ENCODE measurements at regions not wholly inside any gene's neighbourhood (a gene's known extent, or its start where the extent isn't known, plus 50 kb on each side); places are given as distances from the start of the nearest gene placed in this dataset.

DNA sequence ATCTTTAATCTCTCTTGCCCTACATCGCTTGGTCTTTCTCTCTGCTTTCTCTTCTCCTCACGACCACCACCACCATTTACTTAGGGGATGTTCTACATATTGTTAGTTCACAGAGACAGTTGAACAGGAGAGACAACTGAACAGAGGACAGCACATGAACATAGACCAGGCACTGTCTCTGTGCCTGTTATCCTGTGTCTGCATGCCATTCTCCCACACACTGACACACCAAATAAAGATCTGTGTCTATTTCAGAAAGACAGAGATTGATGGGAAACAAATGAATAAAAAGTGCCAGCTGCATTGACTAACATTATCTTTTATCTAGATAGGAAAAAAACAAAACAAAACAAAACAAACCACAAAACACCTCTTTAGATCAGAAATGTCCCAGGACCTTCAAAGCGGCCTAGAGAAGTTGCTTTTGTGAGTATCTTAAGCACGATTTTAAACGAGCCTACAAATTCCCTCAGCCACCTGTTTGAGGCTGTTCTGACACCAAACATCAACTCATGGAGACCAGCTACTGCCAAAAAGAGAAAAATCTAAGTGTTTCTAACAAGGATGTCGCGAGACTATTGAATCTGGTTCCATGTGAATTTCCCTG is 77.6 kb upstream of the PARP11 start:
- DNase-seq = no peak

DNA sequence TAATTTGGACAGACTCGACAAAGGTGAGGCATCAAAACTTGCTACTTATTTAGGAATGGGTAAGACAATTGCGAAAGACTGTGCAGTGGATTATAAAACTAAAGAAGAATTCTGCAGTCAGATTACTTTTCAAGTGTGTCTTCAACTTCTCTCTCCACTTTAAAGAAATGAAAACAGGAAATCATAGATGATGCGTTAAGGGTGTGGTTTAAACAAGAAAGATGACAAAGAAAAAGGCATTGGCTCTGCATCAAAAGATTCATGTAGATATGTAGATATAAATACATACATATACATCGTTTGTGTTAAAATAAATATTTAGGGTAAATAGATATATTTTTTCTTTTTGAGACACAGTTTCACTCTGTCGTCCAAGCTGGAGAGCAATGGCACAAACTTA is 74.6 kb upstream of the PARP11 start:
- no peak for DNase-seq

DNA sequence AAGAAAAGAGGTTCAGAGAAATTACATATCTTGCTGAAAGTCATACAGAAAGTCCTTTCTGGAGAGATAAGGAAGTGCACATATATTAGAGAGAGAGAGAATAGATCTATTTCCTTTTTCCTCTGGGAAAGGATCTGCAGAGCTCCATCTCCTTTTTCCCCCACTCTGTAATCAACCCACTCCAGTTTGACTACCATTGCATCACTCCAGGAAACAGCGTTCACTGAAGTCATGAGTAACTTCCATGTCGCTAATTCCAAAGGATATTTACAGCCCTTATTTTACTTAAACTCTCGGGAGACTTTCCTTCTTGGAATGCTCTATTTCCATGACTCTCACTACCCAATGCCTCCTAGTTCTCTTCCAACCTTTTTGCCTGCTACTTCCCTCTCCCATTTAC is 72.5 kb upstream of the PARP11 start:
- DNase-seq = no peak

DNA sequence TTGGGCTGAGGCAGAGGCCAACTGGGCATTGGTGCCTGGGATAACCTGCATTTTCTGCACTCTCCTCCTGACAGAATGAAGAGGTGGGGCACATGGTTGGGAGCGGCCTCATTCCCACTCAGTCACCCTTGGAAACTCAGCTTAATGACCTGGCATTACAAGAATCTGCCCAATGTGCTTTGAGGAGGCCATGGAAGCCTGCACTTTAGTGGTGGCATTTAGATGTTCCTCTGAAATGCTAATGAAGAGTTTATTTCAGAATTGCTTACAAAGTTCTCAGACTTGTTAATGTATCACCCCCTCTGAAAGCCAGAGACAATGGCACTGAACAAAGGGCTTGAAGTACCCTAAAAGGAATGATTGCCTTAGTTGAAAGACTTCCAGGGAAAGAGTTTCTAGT is 71.4 kb upstream of the PARP11 start:
- DNase-seq = no peak

DNA sequence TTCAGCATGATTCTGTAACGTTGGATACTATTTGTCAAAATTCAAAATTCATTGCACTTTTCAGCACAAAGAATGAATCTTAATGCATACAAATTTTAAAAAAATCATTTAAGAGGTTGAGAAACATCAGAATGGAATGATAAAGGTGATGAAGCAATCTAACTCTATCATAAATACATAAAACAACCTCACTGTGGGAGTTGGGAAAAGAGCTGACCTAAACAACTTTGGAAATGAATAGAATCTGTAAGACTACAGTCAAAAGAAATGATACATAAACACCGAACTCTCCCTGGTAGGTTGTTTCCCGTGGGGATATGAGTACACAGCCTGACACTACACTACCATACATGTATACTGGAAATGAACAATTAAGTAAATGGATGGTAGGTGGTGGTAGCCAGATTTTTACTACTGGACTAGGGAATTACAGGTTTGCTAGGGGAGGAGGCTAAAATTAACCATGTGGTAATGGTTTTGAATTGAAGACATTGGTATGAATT is 64.9 kb upstream of the PARP11 start:
- no peak for DNase-seq

DNA sequence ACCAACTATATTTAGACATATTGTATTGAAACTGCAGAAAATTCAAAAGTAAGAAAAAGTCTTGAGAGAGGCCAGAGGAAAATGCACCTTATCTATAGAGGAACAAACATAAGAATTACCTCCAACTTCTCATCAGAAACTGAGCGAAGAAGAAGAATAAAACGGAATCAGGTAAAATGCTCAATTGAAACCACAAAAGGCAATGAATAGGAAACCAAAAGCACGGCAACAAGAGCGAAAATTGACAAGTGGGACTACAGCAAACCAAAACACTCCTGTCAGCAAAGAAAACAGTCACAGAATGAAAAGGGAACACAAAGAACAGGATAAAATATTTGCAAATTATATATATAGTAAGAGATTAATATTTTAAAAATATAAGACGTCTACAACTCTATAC is 61.9 kb upstream of the PARP11 start:
- no peak for DNase-seq

DNA sequence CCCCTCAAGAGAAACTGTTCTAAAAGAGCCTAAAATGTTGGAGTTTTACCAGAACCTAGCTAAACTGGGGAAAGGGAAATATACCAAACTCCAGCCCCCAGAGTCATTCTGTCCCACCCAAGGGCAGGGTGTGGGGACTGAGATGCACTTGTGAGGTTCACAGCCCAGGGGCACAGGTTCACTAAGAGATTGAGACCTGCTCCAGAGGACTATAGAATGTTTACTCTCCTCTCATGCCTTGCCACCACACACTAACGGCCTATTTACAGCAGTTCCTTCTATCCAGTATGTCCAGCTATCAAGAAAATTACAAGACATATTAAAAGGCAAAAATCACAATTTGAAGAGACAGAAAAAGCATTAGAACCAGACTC is 60.6 kb upstream of the PARP11 start:
- no peak for DNase-seq

DNA sequence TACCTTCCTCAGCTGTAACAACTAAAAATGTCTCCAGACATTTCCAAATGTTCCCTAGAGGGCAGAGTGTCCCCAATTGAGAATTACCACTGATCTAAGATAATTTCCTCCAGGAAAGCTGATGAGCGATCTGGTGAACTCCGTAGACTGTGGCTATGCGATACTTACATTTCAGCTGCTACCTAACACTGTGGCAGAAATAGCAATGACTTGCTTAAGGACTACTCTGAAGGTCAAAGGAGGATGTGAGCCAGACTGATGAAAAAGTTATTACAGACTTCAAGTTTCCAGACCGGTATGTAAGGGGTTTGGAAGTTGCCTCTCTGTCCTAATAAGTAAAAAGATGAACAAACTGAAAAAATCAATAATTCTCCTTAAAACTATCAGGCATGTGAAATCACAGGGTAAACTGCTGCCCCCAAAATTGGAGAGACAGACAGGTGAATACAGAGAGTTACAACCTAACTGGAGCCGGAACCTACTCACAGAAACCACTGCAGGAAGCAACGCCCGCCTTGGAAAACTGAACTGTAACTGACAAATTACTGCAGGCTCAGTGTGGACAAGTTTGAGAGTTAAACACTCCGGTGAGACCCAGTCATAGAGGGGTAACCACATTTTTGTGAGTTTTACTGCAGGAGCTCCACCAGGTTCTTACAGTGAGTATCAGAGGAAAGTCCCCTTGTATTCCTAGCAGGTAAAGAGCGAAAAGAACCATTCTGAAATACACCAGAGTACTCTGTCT is 60.0 kb upstream of the PARP11 start:
- no peak for DNase-seq

DNA sequence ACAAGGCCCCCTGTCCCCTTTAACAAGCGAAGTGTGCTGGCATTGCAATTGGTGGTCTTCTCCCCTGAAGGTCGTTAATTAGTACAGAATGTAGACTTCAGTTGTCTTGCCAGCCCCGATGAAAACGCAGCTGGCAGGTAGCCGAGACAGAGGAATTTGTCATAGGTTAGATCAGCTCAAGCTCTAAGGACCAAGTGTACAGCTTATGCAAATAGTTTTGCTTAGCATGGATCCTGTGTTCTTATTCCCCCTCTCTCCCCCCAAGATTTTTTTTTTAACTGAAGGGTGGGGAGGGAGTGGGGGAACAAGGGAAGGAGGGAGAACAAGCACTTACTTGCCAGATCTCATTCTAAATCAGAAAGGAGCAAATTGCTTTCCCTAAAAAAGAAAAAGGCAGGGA is 58.6 kb upstream of the PARP11 start:
- DNase-seq = no peak

DNA sequence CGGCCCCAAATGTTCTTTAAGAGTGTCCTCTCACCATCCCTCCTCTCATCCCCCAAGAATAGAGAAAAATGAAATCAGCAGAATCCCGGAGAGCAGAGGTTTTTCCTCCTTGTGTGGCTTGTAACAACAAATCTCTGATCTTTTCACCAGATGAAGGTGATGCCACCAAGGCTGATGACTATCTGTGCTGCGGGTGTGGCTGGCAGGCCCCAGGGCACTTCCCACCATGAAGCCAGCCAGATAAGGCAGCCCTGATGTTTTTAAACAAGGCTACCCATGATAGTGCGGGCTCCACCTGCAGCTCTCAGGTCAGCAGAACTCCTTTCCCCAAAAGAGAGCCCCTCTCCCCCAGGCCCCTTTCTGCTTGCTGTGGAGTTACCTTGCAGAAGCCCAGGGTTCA is 58.0 kb upstream of the PARP11 start:
- DNase-seq = no peak

DNA sequence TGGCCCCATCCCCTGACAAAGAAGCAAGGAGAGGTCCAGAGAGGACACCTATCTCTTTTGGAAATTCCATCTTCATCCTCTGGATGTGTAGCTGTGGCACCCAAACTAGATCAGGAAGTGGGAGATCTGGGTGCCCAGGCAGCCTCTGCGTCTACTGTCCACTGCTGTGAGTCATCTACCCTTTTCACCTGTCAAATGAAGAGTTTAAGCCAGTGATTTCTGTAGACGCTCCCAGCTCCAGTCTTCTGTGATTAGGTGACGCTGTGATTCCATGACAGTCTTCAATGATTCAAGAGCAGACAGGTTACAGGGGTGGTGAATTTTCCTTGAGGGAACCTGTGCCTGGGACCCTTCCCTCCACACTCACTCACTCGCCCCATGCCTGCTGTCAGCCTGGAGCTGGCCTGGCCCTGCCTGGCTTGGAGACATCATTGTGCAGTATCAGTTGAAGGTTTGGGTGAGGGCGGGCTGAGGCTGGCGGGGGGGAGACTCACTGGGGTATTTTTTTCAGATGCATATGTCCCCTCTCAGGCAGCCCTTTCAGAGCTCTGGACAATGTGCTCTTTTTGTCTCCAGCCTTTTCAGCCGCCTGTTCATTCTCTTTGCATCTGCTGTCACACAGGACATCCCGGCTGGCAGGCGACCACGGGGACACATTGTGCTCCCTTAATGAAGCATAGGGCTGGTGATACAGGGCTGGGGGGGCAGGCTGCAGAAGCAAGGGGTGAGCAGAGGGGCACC is 56.8 kb upstream of the PARP11 start:
- no peak for DNase-seq

DNA sequence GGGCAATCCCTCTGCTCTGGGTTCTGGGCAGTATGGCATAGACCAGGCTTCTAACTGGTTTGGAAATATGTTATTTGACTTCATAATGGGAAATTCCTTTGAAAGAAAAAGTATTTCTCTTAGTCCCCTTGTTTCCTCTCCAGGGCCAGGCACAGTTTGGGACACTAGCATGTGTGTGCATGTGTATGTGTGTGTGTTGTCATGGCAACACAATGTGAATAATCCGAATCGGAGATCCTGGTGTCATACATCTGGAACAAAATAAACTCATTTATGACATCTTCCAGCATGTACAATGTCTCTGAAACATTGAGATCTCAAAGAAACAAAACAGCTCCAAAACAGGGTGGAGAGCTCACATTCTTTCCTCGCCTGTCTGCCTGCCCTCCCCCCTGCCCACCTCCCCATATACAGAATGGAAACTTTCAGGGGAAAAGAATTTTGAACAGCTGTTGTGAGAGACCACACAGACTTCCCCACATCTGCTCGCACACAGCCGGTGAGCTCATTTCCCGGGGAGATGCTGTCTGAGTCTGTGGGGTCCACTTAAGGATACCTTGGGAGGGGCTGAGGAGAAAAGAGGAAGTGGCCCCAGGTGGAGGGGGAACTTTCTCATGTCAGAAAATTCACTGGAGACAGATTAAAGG is 55.5 kb upstream of the PARP11 start:
- DNase-seq = no peak

DNA sequence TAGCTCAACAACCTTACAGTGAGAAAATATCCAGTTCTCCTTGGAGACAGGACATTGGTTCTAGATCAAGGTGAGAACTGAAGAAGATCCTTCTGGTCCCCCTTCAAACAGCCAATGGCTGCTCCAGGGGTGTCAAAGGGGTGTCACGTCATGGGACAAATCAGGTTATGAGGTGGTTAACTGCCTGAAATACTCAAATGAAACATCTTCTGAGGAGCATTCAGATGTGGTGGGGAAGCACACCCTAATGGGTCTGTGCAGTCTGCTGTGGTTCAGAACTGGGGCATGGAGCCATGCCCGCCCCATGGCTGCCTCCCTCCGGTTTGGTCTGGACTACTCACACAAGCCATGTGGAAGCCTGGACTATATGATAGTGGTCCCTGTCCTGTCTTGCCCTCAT is 52.4 kb upstream of the PARP11 start:
- no peak for DNase-seq

DNA sequence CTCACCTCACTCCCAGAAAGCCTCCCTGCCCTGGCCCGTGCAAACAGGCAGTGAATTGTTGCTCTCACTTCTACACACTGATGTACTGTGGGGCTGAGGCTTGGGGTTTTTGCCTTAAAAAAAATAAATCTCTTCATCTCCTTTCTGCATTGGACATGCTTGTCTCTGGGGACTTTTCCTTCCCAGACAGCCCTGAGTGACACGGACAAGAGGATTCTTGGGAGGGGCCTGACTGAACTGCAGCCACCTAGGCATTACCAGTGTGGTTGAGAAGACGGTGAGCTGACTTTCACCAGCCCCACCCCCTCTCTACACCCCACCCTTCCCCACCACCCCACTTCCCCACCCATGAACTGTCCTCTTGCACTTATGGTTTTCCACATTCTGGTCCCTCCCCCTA is 51.6 kb upstream of the PARP11 start:
- DNase-seq = no peak

DNA sequence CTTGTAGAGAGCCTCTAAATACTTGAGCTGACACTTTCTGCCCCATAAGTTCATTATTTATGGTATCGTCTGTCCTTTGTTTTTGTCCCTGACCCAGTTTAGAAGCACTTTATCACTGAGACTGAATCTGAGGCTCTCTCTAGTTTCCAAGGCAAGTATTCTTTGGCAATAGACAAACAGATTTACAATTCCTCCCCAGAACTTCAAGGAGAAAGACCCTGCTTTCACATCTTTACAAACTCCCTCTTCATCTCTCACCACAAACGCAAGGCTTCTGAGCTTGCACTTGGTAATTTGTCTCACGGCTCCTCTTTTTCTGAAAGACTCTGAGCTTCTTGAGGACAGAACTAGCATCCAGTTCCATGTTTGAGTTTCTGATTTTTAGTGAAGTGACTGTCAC is 49.8 kb upstream of the PARP11 start:
- DNase-seq = no peak
